GM21360 (cell line): ENCODE measurements at regions not wholly inside any gene's neighbourhood (a gene's known extent, or its start where the extent isn't known, plus 50 kb on each side); places are given as distances from the start of the nearest gene placed in this dataset.
"Not testable (repeated sequence)": the region's sequence is repeated elsewhere in the genome, so short reads cannot be mapped to it uniquely, and the experiment has no call there.

Experiments used
- ATAC-seq: cut with Tn5 transposase; IDR thresholded peaks from one replicate; pipeline ENCODE4 v1.9.1; 2021; ENCODE audit warnings: mild to moderate bottlenecking, moderate library complexity; ENCODE audit not compliant: unreplicated experiment

DNA sequence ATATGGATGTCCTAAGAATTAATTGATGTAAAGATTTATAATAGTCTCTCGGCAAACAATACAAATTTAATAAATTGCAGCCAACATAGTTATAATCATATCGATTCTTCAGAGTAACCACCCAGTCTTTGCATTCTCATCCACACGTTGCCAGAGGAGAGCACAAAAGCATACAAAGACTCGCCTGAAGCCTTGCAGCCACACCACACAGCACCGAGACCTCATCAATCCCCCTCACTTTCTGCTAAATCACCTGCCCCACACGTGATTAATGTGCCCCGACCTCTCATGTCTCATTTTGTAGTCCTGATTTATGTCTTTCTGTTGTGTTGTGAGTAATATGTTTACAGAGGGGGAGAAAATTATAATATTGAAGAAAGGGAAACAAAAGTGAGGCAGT is 510.4 kb downstream of the TRIML1 start:
- ATAC-seq: no peak

GRCh38 chr4:188650516-188650915 is 511.3 kb downstream of the TRIML1 start:
- no peak for ATAC-seq

- ATAC-seq: no peak
Observed at GRCh38 chr4:188657365-188657764, 518.1 kb downstream of the TRIML1 start.

DNA sequence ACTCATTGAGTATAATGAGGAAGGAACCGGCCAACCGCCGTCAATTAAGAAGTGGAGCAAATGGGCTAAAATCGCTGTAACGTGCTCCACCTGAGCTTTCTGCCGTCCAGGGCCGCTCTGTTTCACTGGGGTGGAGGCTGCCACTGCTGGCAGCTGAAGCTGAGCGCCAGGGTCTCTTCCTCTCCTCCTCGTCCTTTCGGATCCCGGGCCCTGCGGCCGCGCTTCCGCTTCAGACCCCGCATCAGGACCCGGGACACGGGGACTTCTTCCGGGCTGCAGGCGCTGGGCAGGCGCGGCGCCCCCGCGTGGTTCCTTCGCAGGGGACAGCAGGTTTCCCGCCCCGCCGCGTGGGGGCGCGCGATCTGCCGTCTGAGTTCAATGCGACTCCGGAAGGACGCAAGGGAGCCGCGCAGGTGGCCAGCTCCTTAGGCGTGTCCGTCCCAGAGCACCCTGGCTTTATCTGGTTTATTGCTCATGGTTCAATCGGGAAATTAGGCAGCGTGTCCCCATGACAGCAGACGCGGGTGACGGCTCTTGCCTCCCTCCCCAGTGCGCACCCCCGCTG is 519.8 kb downstream of the TRIML1 start:
- no peak for ATAC-seq

DNA sequence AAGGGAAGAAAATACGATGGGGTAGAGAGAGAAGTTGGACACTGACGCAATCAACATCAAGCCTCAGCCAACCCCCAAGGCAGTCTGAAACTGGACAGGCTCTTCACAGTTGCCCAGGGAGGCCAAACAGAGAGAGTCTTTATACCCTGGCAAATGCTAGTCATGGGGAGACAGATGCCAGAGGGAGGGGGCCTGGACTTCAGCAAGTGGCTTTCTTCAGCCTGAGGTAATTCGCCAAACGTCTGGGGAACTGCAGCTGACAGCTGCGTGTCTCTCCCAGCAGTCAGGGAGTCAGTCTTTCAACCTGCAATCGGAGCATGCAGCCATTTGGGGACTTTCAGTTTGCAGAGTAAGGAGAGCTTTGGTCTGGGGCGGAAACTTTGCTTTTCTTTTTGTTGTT is 521.6 kb downstream of the TRIML1 start:
- no peak for ATAC-seq

- no peak for ATAC-seq
Observed at GRCh38 chr4:188661502-188661901, 522.3 kb downstream of the TRIML1 start.

DNA sequence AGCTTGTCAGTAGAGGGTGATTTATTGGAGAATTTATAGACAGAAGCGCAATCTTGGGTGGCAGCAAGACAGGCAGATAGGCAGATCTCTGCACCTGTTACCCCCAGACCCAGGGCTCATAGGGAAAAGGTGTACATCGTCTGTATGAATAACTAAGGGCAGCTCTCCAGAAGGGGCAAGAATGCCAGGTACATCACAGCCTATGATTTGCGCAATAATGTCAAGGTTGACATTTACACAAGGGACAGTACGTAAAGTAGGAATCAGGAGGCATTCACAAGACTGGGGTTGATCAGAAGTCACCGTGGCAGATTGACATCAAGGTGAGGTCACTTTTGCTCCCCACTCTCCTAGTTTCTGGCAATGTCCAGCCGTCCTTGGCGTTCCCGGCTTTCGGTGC is 524.1 kb downstream of the TRIML1 start:
- ATAC-seq: no peak

- ATAC-seq: no peak
Observed at GRCh38 chr4:188665491-188666457, 526.5 kb downstream of the TRIML1 start.

- ATAC-seq: not testable (repeated sequence)
Observed at GRCh38 chr4:188678691-188679090, 539.5 kb downstream of the TRIML1 start.

GRCh38 chr4:188680004-188680666 is 540.9 kb downstream of the TRIML1 start:
- no peak for ATAC-seq

GRCh38 chr4:188680667-188681063 is 541.4 kb downstream of the TRIML1 start:
- no peak for ATAC-seq

DNA sequence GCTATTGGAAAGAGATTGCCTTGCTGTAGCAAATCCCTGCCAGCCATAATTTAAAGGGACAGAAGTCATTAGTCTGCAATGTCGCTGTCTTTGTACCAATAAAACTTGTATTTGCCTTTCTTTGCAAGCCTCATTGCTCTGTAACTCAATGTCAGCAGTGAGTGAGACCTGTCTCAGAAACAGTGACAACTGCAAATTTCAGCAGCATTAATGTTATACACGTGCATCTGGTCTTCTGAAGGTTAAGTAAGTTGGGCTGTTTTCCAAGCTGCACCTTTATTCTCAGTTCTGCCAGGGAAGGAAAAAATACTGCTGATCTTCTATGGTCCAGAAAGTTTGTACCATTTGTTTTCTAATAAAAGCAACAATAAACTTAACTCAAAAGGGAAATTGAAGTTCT is 543.1 kb downstream of the TRIML1 start:
- ATAC-seq: no peak

- ATAC-seq: no peak
Observed at GRCh38 chr4:188683571-188683970, 544.3 kb downstream of the TRIML1 start.

- ATAC-seq: no peak
Observed at GRCh38 chr4:188688956-188689355, 549.7 kb downstream of the TRIML1 start.

GRCh38 chr4:188691811-188692210 is 552.6 kb downstream of the TRIML1 start:
- no peak for ATAC-seq

GRCh38 chr4:188695261-188695660 is 556.0 kb downstream of the TRIML1 start:
- no peak for ATAC-seq

DNA sequence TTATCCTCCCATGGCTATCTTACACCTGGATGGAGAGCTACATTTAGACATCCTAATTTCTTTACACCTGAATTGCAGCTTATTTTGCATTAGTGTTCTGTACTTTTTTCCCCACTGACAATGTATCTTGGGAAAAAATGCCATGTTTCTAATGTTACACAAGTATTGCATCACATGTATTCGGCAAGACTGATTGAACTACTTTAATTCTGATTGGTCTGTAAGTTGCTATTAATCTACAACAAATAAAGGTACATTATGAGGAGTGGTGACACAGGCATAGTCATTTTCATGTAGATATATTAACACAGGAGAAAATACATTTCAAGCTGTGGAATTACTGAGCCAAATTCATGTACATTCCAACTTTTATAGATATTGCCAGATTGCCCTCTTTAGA is 558.0 kb downstream of the TRIML1 start:
- ATAC-seq: no peak

DNA sequence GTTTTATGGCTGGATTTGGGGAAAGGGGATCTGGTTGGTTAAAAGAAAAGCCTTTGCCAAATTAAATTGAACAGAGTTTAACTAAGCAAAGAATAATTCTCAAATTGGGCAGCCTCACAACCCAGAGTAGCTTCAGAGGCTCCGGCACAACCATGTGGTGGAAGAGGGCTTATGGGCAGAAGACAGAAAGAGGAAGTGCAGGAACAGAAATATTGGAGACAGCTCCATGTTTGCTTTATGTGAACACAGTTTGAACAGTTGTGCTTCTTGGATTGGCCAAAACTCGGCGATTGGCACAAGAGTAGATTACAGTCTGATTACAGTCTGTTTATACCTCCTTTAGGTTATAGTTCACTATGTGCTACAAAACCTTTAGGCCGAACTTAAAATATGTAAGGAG is 562.7 kb downstream of the TRIML1 start:
- ATAC-seq: no peak

DNA sequence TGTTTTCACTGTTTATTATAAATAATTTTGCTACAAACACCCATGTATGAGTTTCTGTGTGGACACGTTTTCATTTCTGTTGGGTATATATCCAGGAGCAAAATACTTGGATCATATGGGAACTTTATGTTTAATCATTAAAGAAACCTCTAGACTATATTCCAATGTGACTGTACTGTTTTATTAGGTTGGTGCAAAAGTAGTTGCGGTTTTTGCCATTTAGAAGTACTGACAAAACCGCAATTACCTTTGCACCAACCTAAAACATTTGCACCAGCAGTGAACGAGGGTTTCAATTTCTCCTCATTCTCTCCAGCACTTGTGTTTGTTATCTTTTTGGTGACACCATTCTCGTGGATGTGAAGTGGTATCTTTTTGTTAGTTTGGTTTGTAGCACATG is 565.0 kb downstream of the TRIML1 start:
- no peak for ATAC-seq

DNA sequence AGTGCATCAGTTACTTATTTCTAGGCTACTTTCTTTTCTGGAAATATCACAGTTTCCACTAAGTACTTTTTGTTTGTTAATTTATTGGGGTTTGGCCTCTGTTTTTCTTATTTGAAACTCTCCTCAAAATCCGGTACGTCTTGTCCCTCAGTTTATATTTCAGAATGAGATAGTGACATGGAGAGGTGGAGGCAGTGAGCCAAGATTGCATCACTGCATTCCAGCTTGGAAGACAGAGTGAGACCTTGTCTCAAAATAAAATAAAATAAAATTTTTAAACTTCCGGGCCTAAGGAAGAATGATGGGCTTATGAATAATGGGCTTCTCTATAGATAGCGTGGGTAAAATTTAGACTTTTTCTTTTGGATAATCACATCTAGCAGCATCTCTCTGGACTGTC is 567.8 kb downstream of the TRIML1 start:
- no peak for ATAC-seq

GRCh38 chr4:188714501-188714900 is 575.3 kb downstream of the TRIML1 start:
- no peak for ATAC-seq

GRCh38 chr4:188714907-188715306 is 575.7 kb downstream of the TRIML1 start:
- no peak for ATAC-seq
